Fibroblast of pulmonary artery (primary cell): ENCODE measurements at regions not wholly inside any gene's neighbourhood (a gene's known extent, or its start where the extent isn't known, plus 50 kb on each side); places are given as distances from the start of the nearest gene placed in this dataset.

Source experiments
- DNase-seq: peaks from one replicate; pipeline ENCODE4 v3.0.0-alpha.2; 2010; ENCODE audit warnings: low read depth
- H3K4me3 ChIP-seq: replicated peaks from 2 replicates; pipeline ENCODE4 v1.5.1; 2011; ENCODE audit warnings: low read depth, mild to moderate bottlenecking, control low read depth, low read length, moderate library complexity
- CTCF ChIP-seq: IDR thresholded peaks from 2 replicates; pipeline ENCODE4 v1.5.1; 2011; ENCODE audit warnings: mild to moderate bottlenecking, control low read depth, low read length, inconsistent platforms; ENCODE audit errors: missing control alignments

DNA sequence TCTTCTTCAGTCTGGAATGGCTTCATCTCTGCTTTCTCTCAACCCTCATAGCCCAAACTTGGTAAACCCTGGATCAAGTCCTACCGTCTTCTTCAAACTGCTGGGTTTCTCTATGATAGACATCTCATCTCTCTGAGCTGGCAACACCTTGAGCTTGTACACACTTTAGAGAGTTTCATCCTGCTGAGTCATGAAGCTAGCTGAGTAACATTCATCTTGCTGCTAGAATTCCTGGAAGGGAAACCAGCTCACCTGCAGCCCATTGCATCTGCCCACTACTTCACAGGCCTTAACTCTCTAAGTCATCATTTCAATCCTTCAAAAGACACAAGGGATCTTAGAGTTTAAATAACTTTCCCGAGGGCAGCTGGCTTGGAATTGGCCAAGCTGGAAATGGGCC is 175.5 kb upstream of the RORA start:
- no peak for DNase-seq
- no peak for TF ChIP-seq CTCF
- H3K4me3 ChIP-seq, result no peak overlapping the region

DNA sequence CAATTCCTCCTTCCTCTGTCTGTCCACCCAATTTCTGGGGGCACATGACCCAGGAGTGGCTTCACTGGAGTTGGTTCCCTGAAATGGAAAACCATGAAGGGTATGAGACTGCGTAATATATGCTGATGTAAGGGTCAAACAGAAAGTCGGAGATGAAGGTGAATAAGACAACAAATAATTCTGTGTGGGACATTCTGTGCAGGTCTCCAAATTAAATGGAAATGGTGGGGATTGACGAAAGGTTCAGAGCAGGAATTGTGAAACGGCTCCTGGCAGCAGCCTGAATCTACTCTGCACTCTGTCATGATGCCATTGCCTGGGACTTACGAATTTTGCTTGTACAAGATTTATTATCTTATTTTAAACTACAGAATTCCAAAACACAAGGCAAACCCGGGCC is 174.8 kb upstream of the RORA start:
- no peak overlapping the region for H3K4me3 ChIP-seq
- no peak for TF ChIP-seq CTCF
- no peak for DNase-seq

DNA sequence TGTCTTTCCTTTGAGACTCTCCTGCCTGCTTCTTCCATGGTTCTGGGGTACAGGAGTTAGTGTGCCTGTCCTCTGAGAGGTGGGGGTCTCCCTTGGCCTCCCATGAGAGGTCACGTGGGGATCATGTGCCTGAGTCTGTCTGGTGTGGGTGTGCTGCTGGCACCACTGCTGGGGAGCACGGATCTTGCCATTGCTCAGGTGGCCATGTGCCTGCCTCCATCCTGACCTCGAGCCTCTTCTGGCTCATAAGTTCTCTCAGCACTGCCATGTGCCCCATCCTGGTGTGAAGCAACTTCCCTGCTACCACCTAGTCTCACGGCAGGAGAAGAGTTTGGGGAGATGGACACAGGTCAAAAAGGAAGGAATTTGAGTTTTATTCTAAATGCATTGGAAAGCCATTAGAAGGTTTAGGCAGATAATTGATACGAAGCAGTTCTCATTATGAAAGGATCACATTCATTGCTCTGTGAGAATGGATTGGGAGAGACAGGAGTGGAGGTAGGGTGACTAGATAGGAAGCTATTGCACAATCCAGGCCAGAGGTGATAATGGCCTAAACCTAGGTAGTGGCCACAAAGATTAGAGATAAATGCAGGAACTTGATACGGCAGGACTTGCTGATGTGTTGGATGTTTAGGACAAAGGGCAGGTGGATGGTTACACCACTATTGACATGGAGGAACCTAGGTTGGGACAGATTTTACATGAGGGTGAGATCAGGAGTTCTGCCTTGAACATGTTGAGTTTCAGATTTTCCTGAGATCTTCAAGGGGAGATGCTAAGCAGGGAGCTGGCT is 173.0 kb upstream of the RORA start:
- DNase-seq, result no peak
- TF ChIP-seq CTCF, result no peak
- no peak overlapping the region for H3K4me3 ChIP-seq

GRCh38 chr15:61398310-61398709 is 169.2 kb upstream of the RORA start:
- no peak for DNase-seq
- no peak for TF ChIP-seq CTCF
- no peak overlapping the region for H3K4me3 ChIP-seq

DNA sequence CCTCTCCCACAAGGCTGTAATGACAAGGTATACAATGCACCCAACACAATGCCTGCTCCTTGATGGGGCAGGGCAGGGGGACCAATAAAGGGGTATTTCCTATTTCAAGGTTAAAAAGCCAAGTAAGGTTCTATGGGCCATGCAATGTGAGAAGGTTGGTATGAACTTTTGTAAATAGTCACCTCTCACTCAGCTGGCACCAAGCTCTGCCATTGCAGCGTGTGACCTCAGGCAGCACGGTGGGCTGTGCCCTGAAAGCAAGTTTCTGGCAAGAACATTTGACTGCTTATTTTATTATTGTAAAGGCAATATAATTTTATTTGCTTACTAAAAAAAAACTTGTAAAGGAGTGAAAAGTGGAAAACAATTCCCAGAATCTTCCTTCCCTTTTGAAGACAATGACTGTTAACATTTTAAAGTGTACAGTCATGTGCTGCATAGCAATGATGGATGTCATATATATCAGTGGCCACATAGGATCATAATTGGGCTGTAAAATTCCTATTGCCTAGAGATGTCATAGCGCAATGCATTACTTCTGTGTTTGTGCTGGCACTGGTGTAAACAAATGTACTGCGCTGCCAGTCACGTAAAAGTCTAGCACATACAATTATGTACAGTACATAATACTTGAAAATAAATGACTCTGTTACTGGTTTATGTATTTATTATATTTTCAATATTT is 167.3 kb upstream of the RORA start:
- no peak overlapping the region for H3K4me3 ChIP-seq
- no peak for DNase-seq
- no peak for TF ChIP-seq CTCF

DNA sequence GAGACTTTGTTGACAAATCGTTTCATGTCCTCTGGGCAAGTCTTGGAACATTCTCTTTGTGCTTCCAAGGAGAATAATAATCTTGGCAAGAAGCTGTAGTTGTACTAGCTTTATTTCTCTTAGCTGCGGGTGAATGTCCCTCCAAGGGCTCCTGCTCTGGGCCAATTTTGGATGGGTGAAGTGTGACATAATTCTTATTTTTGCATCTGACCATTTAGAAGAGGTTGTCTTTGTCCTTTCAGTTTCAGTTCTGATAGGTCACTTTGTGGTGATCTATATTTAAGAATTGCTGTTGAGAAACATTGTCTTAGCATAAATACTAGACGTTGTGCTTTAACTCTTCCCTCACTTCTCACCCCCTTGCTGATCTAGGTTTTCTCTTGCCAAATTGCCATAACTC is 164.8 kb upstream of the RORA start:
- no peak for TF ChIP-seq CTCF
- H3K4me3 ChIP-seq, result no peak overlapping the region
- no peak for DNase-seq
